ENCODE measurements at regions not wholly inside any gene's neighbourhood (a gene's known extent, or its start where the extent isn't known, plus 50 kb on each side); places are given as distances from the start of the nearest gene placed in this dataset.
"Not testable (repeated sequence)": the region's sequence is repeated elsewhere in the genome, so short reads cannot be mapped to it uniquely, and the experiment has no call there.

- no peak for DNase-seq
Measured at GRCh38 chr1:200496937-200497336, 87.1 kb upstream of the ZNF281 start.

- DNase-seq, result no peak
Measured at GRCh38 chr1:200495901-200496300, 86.1 kb upstream of the ZNF281 start.

- no peak for DNase-seq
Measured at GRCh38 chr1:200493344-200493743, 83.5 kb upstream of the ZNF281 start.

GRCh38 chr1:200491103-200491502 is 81.3 kb upstream of the ZNF281 start:
- no peak for DNase-seq

GRCh38 chr1:200490183-200490582 is 80.3 kb upstream of the ZNF281 start:
- no peak for DNase-seq

GRCh38 chr1:200488375-200489165 is 78.7 kb upstream of the ZNF281 start:
- peak; percentile 65 for DNase-seq

GRCh38 chr1:200487650-200488049 is 77.8 kb upstream of the ZNF281 start:
- no peak for DNase-seq

GRCh38 chr1:200486634-200487033 is 76.8 kb upstream of the ZNF281 start:
- DNase-seq, result no peak

GRCh38 chr1:200484438-200484946 is 74.7 kb upstream of the ZNF281 start:
- DNase-seq, result not testable (repeated sequence)

- DNase-seq, result no peak
Measured at GRCh38 chr1:200483491-200484143, 73.8 kb upstream of the ZNF281 start.

- DNase-seq, result no peak
Measured at GRCh38 chr1:200480964-200481363, 71.1 kb upstream of the ZNF281 start.

- no peak for DNase-seq
Measured at GRCh38 chr1:200479816-200480215, 70.0 kb upstream of the ZNF281 start.

GRCh38 chr1:200478945-200479558 is 69.2 kb upstream of the ZNF281 start:
- no peak for DNase-seq

GRCh38 chr1:200478239-200478623 is 68.4 kb upstream of the ZNF281 start:
- DNase-seq, result no peak

- no peak for DNase-seq
Measured at GRCh38 chr1:200474633-200475032, 64.8 kb upstream of the ZNF281 start.

GRCh38 chr1:200473698-200474371 is 64.0 kb upstream of the ZNF281 start:
- no peak for DNase-seq

- no peak for DNase-seq
Measured at GRCh38 chr1:200471739-200472138, 61.9 kb upstream of the ZNF281 start.

- DNase-seq, result no peak
Measured at GRCh38 chr1:200468264-200469001, 58.6 kb upstream of the ZNF281 start.

GRCh38 chr1:200464784-200465400 is 55.1 kb upstream of the ZNF281 start:
- no peak for DNase-seq

All from NCI-H1048 (cell line).